Erythroblast (primary cell): ENCODE measurements at regions not wholly inside any gene's neighbourhood (a gene's known extent, or its start where the extent isn't known, plus 50 kb on each side); places are given as distances from the start of the nearest gene placed in this dataset.

Source experiments
- GATA1 ChIP-seq: IDR thresholded peaks from 2 replicates; pipeline ENCODE4 v1.6.1; 2011; ENCODE audit warnings: low read depth, mild to moderate bottlenecking, control low read depth, low read length, moderate library complexity
- POLR2A ChIP-seq: IDR thresholded peaks from 2 replicates; pipeline ENCODE4 v1.6.1; 2011; ENCODE audit warnings: mild to moderate bottlenecking, low read length

DNA sequence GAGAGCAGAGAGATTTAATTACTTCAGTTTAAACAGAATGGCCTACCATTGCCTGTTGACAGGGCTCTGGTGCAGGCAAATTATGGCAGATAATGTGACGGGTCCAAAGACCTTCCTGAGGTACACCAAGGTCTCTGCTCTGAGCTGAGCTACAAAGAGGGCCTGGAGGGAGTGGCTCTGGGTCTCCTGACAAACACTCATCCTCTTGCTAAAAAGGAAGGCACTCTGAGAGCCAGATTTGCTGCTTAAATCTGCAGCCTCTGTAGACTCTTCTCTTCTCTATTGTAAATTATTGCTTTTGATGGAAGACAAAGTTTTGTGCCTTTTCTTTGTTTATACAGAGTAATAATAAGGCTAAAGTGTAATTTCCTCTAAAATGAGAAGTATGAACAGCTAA, 529.5 kb upstream of the FZD8 start:
- no peak for TF ChIP-seq POLR2A
- TF ChIP-seq GATA1 = no peak
